Osteoblast (primary cell): ENCODE measurements at regions not wholly inside any gene's neighbourhood (a gene's known extent, or its start where the extent isn't known, plus 50 kb on each side); places are given as distances from the start of the nearest gene placed in this dataset.

Experiments
- DNase-seq: peaks from one replicate; pipeline ENCODE4 v3.0.0; 2011; ENCODE audit warnings: low spot score, mixed read lengths; ENCODE audit not compliant: insufficient read length; ENCODE audit errors: missing footprints
- H2AFZ ChIP-seq: 2 replicates; pipeline ENCODE4 v1.6.0; 2011; ENCODE audit warnings: mild to moderate bottlenecking, low read length
- H3K27ac ChIP-seq: 2 replicates; pipeline ENCODE4 v1.5.1; 2011; ENCODE audit warnings: mild to moderate bottlenecking, low read depth, low read length, moderate library complexity
- H3K27me3 ChIP-seq: 2 replicates; pipeline ENCODE4 v1.6.0; 2012; ENCODE audit warnings: mild to moderate bottlenecking, control low read depth, inconsistent platforms, low read length, moderate library complexity; ENCODE audit not compliant: insufficient read depth
- H3K36me3 ChIP-seq: 2 replicates; pipeline ENCODE4 v1.5.1; 2011; ENCODE audit warnings: mild to moderate bottlenecking, low read length, control low read depth, moderate library complexity; ENCODE audit not compliant: insufficient read depth
- H3K4me1 ChIP-seq: 2 replicates; pipeline ENCODE4 v1.5.1; 2011; ENCODE audit warnings: mild to moderate bottlenecking, low read length, control low read depth, moderate library complexity; ENCODE audit not compliant: insufficient read depth
- H3K4me2 ChIP-seq: 2 replicates; pipeline ENCODE4 v1.6.0; 2011; ENCODE audit warnings: mild to moderate bottlenecking, low read length; ENCODE audit not compliant: insufficient read depth
- H3K4me3 ChIP-seq: fragments of 200-600 bp; sonication (generic); 3 replicates; pipeline ENCODE4 v1.5.1; 2012; ENCODE audit warnings: mild to moderate bottlenecking, low read length, inconsistent platforms; ENCODE audit not compliant: insufficient read depth
- H3K79me2 ChIP-seq: 2 replicates; pipeline ENCODE4 v1.6.0; 2012; ENCODE audit warnings: mild to moderate bottlenecking, low read length, control low read depth, inconsistent platforms; ENCODE audit not compliant: insufficient read depth
- H3K9me3 ChIP-seq: 2 replicates; pipeline ENCODE4 v1.5.1; 2011; ENCODE audit warnings: low read depth, low read length, control low read depth
- H4K20me1 ChIP-seq: 2 replicates; pipeline ENCODE4 v1.6.0; 2012; ENCODE audit warnings: mild to moderate bottlenecking, low read length, control low read depth; ENCODE audit not compliant: insufficient read depth
- TF ChIP-seq, protein P1 (sequence below): IDR thresholded peaks from 2 replicates; pipeline ENCODE4 v1.5.1; 2011; ENCODE audit warnings: mild to moderate bottlenecking, low read depth, low read length, moderate library complexity; ENCODE audit errors: extremely low read depth

DNA sequence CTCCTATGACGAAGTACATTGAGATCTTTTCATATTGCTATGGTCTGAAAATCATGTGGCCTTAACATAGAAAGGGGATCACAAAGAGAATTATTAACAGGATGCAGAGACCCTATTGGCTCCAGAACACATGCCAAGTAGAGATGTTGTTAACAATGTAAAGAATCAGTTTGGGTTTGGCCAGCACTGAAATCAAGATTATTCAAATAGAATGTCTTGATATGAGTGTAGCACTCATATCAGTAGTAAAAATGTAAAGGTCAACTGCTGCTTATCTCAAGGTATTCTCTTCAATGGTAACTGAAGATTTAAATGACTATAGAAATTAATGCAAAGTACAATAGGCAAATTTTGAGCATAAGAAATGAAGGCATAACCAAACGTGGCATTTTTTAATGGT is 262.8 kb downstream of the PTH2R start:
- no peaks in the 10 kb centered on the region for H3K4me1 ChIP-seq
- H3K4me2 ChIP-seq, result no peak overlapping the region
- H3K27me3 ChIP-seq, result no peaks in the 10 kb centered on the region
- no peaks in the 10 kb centered on the region for H3K36me3 ChIP-seq
- H3K9me3 ChIP-seq, result peaks cover 3% of the 10 kb centered on the region
- no peaks in the 10 kb centered on the region for H4K20me1 ChIP-seq
- TF ChIP-seq, protein P1, sequence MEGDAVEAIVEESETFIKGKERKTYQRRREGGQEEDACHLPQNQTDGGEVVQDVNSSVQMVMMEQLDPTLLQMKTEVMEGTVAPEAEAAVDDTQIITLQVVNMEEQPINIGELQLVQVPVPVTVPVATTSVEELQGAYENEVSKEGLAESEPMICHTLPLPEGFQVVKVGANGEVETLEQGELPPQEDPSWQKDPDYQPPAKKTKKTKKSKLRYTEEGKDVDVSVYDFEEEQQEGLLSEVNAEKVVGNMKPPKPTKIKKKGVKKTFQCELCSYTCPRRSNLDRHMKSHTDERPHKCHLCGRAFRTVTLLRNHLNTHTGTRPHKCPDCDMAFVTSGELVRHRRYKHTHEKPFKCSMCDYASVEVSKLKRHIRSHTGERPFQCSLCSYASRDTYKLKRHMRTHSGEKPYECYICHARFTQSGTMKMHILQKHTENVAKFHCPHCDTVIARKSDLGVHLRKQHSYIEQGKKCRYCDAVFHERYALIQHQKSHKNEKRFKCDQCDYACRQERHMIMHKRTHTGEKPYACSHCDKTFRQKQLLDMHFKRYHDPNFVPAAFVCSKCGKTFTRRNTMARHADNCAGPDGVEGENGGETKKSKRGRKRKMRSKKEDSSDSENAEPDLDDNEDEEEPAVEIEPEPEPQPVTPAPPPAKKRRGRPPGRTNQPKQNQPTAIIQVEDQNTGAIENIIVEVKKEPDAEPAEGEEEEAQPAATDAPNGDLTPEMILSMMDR, result no peak
- no peaks in the 10 kb centered on the region for H3K79me2 ChIP-seq
- no peak overlapping the region for H3K4me3 ChIP-seq
- H3K27ac ChIP-seq, result no peak overlapping the region
- DNase-seq, result no peak
- no peak overlapping the region for H2AFZ ChIP-seq

DNA sequence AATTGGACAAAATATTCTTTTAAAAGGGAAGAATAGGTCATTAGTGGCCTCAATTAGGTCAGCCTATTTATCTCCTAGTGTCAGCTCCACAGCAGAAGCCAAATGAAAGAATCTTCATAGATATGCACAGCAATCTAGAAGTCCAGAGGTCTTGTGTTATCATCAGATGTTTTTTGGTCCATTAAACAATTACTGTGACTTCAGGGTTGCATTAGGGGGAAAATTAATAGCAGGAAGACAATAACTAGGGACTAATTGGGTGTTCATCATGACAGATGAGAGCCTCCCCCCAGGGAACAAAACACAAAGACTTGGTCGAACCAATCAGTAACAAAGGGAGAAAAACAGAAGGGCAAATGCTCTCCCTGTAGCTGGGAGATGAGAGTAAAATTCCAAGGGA is 264.7 kb downstream of the PTH2R start:
- TF ChIP-seq, protein P1, result no peak
- H2AFZ ChIP-seq, result no peak overlapping the region
- no peak overlapping the region for H3K27ac ChIP-seq
- H3K4me3 ChIP-seq, result no peak overlapping the region
- H3K36me3 ChIP-seq, result no peaks in the 10 kb centered on the region
- H3K9me3 ChIP-seq, result peaks cover 3% of the 10 kb centered on the region
- no peak for DNase-seq
- H3K4me1 ChIP-seq, result no peaks in the 10 kb centered on the region
- H4K20me1 ChIP-seq, result no peaks in the 10 kb centered on the region
- H3K27me3 ChIP-seq, result no peaks in the 10 kb centered on the region
- no peaks in the 10 kb centered on the region for H3K79me2 ChIP-seq
- H3K4me2 ChIP-seq, result no peak overlapping the region

DNA sequence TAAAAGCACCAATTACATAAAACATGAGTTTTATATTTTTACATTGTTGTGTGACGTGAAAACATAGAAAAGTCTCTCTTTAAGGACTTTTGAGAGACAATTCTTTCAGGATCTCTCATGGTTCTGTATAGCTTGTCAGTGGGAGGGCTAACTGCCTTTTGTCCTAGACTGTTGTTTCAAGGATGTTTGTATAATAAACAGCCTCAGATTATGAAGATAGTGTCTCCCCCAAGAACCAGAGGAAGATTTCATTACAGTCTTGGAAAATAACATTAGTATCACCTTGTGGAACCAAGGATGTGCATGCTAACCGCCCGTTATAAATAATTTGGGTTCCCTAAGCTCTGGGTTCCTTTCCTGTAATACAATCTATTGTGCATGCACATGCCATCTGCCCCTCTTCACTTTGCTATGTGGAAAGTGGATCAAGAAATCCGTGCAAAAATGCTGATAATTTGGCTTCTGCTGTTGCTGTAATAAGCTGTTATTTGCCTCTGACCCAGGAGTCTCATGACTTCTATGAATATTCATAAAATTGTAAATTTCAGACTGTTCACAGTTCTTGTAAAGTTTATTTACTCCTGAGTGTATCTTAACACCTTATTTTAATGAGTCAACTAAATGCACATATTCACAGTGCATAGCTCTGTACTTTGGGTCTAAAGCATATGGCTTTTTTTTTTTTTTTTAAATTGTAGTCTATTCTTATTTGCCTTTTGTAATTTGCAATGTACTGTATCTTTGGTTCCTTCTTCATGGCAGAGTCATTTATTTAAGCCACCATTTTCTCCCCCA is 265.5 kb downstream of the PTH2R start:
- Histone ChIP-seq H3K27ac (no peak overlapping the region), H3K79me2 (no peaks in the 10 kb centered on the region), H2AFZ (no peak overlapping the region), H4K20me1 (no peaks in the 10 kb centered on the region), H3K9me3 (peaks cover 3% of the 10 kb centered on the region), H3K27me3 (no peaks in the 10 kb centered on the region), H3K4me2 (no peak overlapping the region), H3K4me3 (no peak overlapping the region), H3K36me3 (no peaks in the 10 kb centered on the region), H3K4me1 (no peaks in the 10 kb centered on the region)
- TF ChIP-seq, protein P1, result no peak
- DNase-seq, result no peak

- H3K4me2 ChIP-seq, result no peak overlapping the region
- no peaks in the 10 kb centered on the region for H4K20me1 ChIP-seq
- H3K36me3 ChIP-seq, result no peaks in the 10 kb centered on the region
- no peak overlapping the region for H3K27ac ChIP-seq
- H3K4me3 ChIP-seq, result no peak overlapping the region
- no peaks in the 10 kb centered on the region for H3K9me3 ChIP-seq
- no peak overlapping the region for H2AFZ ChIP-seq
- H3K27me3 ChIP-seq, result no peaks in the 10 kb centered on the region
- DNase-seq, result no peak
- no peaks in the 10 kb centered on the region for H3K79me2 ChIP-seq
- no peaks in the 10 kb centered on the region for H3K4me1 ChIP-seq
- TF ChIP-seq, protein P1, result no peak
Observed at GRCh38 chr2:208673631-208674030, 267.0 kb downstream of the PTH2R start.
